ENCODE measurements at regions not wholly inside any gene's neighbourhood (a gene's known extent, or its start where the extent isn't known, plus 50 kb on each side); places are given as distances from the start of the nearest gene placed in this dataset.

DNA sequence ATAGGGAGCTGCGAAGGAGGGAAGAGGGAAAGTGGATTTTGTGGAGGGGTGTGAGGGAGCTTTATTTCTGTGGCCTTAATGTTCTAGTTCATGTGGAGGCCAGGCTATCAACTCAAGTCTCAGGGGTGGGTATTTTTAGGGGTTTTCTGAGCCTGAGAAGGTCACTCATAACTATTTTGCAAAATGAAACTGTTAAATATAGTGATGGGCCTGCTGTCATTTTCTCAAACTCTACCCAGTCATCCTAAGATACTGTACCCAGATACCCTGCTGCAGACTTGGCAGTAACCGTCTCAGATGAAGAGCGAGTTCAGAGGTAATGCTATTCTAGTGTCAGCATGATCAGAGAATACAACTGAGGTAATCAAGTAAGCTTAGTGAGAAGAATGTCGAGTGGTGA, 545.0 kb upstream of the TBL1XR1 start:
- Histone ChIP-seq H3K4me3 (ENCODE audit: low read depth, low read length) (no peak overlapping the region), H3K27me3 (ENCODE audit: control insufficient read depth, insufficient read depth, low read length) (no peaks in the 10 kb centered on the region), H3K36me3 (ENCODE audit: control insufficient read depth, insufficient read depth, low read length) (no peaks in the 10 kb centered on the region)
- TF ChIP-seq CTCF (IDR thresholded peaks at IDR 0.05; ENCODE audit: insufficient read depth, low read length, severe bottlenecking) = no peak
- no peak for FAIRE-seq
- DNase-seq (ENCODE audit: low read depth) = no peak

- H3K36me3 ChIP-seq (ENCODE audit: control insufficient read depth, insufficient read depth, low read length) = no peaks in the 10 kb centered on the region
- TF ChIP-seq CTCF (IDR thresholded peaks at IDR 0.05; ENCODE audit: insufficient read depth, low read length, severe bottlenecking) = no peak
- H3K4me3 ChIP-seq (ENCODE audit: low read depth, low read length) = no peak overlapping the region
- H3K27me3 ChIP-seq (ENCODE audit: control insufficient read depth, insufficient read depth, low read length) = no peaks in the 10 kb centered on the region
- DNase-seq (ENCODE audit: low read depth) (no peak), FAIRE-seq (no peak)
Observed at GRCh38 chr3:177743173-177743890, 546.0 kb upstream of the TBL1XR1 start.

GRCh38 chr3:177744873-177745606, 547.8 kb upstream of the TBL1XR1 start:
- no peaks in the 10 kb centered on the region for H3K27me3 ChIP-seq (ENCODE audit: control insufficient read depth, insufficient read depth, low read length)
- DNase-seq (ENCODE audit: low read depth) (peak; percentile 54), FAIRE-seq (no peak)
- TF ChIP-seq CTCF (IDR thresholded peaks at IDR 0.05; ENCODE audit: insufficient read depth, low read length, severe bottlenecking) = no peak
- H3K4me3 ChIP-seq (ENCODE audit: low read depth, low read length) = no peak overlapping the region
- no peaks in the 10 kb centered on the region for H3K36me3 ChIP-seq (ENCODE audit: control insufficient read depth, insufficient read depth, low read length)

DNA sequence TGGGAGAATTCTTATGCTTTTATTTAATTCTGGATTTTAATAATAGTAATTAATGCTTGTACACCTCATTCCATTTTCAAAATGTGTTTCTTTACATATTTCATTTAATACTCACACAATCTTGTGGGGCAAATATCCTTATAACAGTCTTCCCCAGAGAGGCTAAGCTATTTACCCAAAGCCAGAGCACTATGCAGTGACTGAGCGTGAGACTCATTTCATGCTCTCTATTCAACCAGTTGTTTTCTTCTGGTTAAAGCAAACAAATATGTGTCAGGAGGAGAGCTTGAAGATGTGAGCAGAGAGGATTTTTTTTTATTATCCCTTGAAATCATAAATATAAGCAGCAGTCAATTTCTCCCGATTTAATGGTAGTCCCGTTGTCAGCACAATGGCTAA, 548.3 kb upstream of the TBL1XR1 start:
- Histone ChIP-seq H3K27me3 (ENCODE audit: control insufficient read depth, insufficient read depth, low read length) (no peaks in the 10 kb centered on the region), H3K36me3 (ENCODE audit: control insufficient read depth, insufficient read depth, low read length) (no peaks in the 10 kb centered on the region), H3K4me3 (ENCODE audit: low read depth, low read length) (no peak overlapping the region)
- no peak for DNase-seq (ENCODE audit: low read depth)
- no peak for FAIRE-seq
- TF ChIP-seq CTCF (IDR thresholded peaks at IDR 0.05; ENCODE audit: insufficient read depth, low read length, severe bottlenecking) = no peak

GRCh38 chr3:177746337-177746933, 549.2 kb upstream of the TBL1XR1 start:
- TF ChIP-seq CTCF (IDR thresholded peaks at IDR 0.05; ENCODE audit: insufficient read depth, low read length, severe bottlenecking) = no peak
- Histone ChIP-seq H3K27me3 (ENCODE audit: control insufficient read depth, insufficient read depth, low read length) (no peaks in the 10 kb centered on the region), H3K4me3 (ENCODE audit: low read depth, low read length) (no peak overlapping the region), H3K36me3 (ENCODE audit: control insufficient read depth, insufficient read depth, low read length) (no peaks in the 10 kb centered on the region)
- FAIRE-seq = no peak
- DNase-seq (ENCODE audit: low read depth) = peak; percentile 84
